ENCODE measurements at regions not wholly inside any gene's neighbourhood (a gene's known extent, or its start where the extent isn't known, plus 50 kb on each side); places are given as distances from the start of the nearest gene placed in this dataset.

- DNase-seq (ENCODE audit: low read depth, low spot score) (no peak), FAIRE-seq (no peak)
- dilution Hi-C loops (cut with MboI; ENCODE audit: extremely low pct_ligation_motif_present, low sequenced_read_pairs) = no loop called here
- H2AFZ ChIP-seq (ENCODE audit: control insufficient read depth, low read length) = no peak overlapping the region
- H4K20me1 ChIP-seq (ENCODE audit: control insufficient read depth, extremely low read depth, insufficient read depth, low read length) = no peaks in the 10 kb centered on the region
- H3K4me3 ChIP-seq (ENCODE audit: control insufficient read depth in 2 of 3, extremely low read depth in 1 of 3, insufficient read depth in 2 of 3, low read depth in 1 of 3, low read length in 3 of 3) = no peak overlapping the region
- no peaks in the 10 kb centered on the region for H3K9me1 ChIP-seq (ENCODE audit: control insufficient read depth, extremely low read depth, insufficient read depth, low read length)
- TF ChIP-seq EZH2 (IDR thresholded peaks at IDR 0.05; ENCODE audit: low read length) (no peak), CTCF (optimal IDR thresholded peaks at IDR 0.05 in 1 of 3, IDR thresholded peaks at IDR 0.05 in 1 of 3, conservative IDR thresholded peaks at IDR 0.05 in 1 of 3; ENCODE audit: extremely low read depth in 1 of 3, insufficient read depth in 2 of 3, low read length in 3 of 3) (no peak)
- H3K4me2 ChIP-seq (ENCODE audit: control insufficient read depth, extremely low read depth, insufficient read depth, low read depth, low read length) = no peak overlapping the region
- no peak overlapping the region for H3K9ac ChIP-seq (ENCODE audit: control insufficient read depth, extremely low read depth, insufficient read depth, low read length)
- no peaks in the 10 kb centered on the region for H3K79me2 ChIP-seq (ENCODE audit: control insufficient read depth, insufficient read depth, low read length)
- H3K9me3 ChIP-seq (ENCODE audit: control insufficient read depth, low read depth, low read length) = no peaks in the 10 kb centered on the region
- peaks cover 20% of the 10 kb centered on the region for H3K27me3 ChIP-seq (ENCODE audit: control insufficient read depth, extremely low read depth, insufficient read depth, low read length)
- H3K36me3 ChIP-seq (ENCODE audit: control insufficient read depth in 2 of 2, extremely low read depth in 1 of 2, insufficient read depth in 2 of 2, low read length in 2 of 2) = no peaks in the 10 kb centered on the region
- no peaks in the 10 kb centered on the region for H3K4me1 ChIP-seq (ENCODE audit: control insufficient read depth, extremely low read depth, insufficient read depth, low read length)
- H3K27ac ChIP-seq (ENCODE audit: control insufficient read depth, insufficient read depth, low read length) = no peak overlapping the region
Measured at GRCh38 chr10:71127773-71128172, 84.6 kb upstream of the UNC5B start.

- no peak overlapping the region for H3K27ac ChIP-seq (ENCODE audit: control insufficient read depth, insufficient read depth, low read length)
- H3K4me2 ChIP-seq (ENCODE audit: control insufficient read depth, extremely low read depth, insufficient read depth, low read depth, low read length) = no peak overlapping the region
- H3K9ac ChIP-seq (ENCODE audit: control insufficient read depth, extremely low read depth, insufficient read depth, low read length) = no peak overlapping the region
- H3K9me1 ChIP-seq (ENCODE audit: control insufficient read depth, extremely low read depth, insufficient read depth, low read length) = no peaks in the 10 kb centered on the region
- TF ChIP-seq EZH2 (IDR thresholded peaks at IDR 0.05; ENCODE audit: low read length) (no peak), CTCF (optimal IDR thresholded peaks at IDR 0.05 in 1 of 3, IDR thresholded peaks at IDR 0.05 in 1 of 3, conservative IDR thresholded peaks at IDR 0.05 in 1 of 3; ENCODE audit: extremely low read depth in 1 of 3, insufficient read depth in 2 of 3, low read length in 3 of 3) (no peak)
- dilution Hi-C loops (cut with MboI; ENCODE audit: extremely low pct_ligation_motif_present, low sequenced_read_pairs) = no loop called here
- FAIRE-seq = no peak
- H3K79me2 ChIP-seq (ENCODE audit: control insufficient read depth, insufficient read depth, low read length) = no peaks in the 10 kb centered on the region
- no peaks in the 10 kb centered on the region for H3K36me3 ChIP-seq (ENCODE audit: control insufficient read depth in 2 of 2, extremely low read depth in 1 of 2, insufficient read depth in 2 of 2, low read length in 2 of 2)
- H2AFZ ChIP-seq (ENCODE audit: control insufficient read depth, low read length) = no peak overlapping the region
- H3K27me3 ChIP-seq (ENCODE audit: control insufficient read depth, extremely low read depth, insufficient read depth, low read length) = peaks cover 20% of the 10 kb centered on the region
- H3K4me1 ChIP-seq (ENCODE audit: control insufficient read depth, extremely low read depth, insufficient read depth, low read length) = no peaks in the 10 kb centered on the region
- no peak for DNase-seq (ENCODE audit: low read depth, low spot score)
- H3K4me3 ChIP-seq (ENCODE audit: control insufficient read depth in 2 of 3, extremely low read depth in 1 of 3, insufficient read depth in 2 of 3, low read depth in 1 of 3, low read length in 3 of 3) = no peak overlapping the region
- H3K9me3 ChIP-seq (ENCODE audit: control insufficient read depth, low read depth, low read length) = no peaks in the 10 kb centered on the region
- no peaks in the 10 kb centered on the region for H4K20me1 ChIP-seq (ENCODE audit: control insufficient read depth, extremely low read depth, insufficient read depth, low read length)
Measured at GRCh38 chr10:71128311-71128980, 83.9 kb upstream of the UNC5B start.

All from keratinocyte (primary cell).